HG02943 (cell line): ENCODE measurements at regions not wholly inside any gene's neighbourhood (a gene's known extent, or its start where the extent isn't known, plus 50 kb on each side); places are given as distances from the start of the nearest gene placed in this dataset.
"Not testable (repeated sequence)": the region's sequence is repeated elsewhere in the genome, so short reads cannot be mapped to it uniquely, and the experiment has no call there.

ENCODE experiments used
- ATAC-seq: cut with Tn5 transposase; IDR thresholded peaks from one replicate; pipeline ENCODE4 v1.9.1; 2021; ENCODE audit warnings: mild to moderate bottlenecking, low read depth, moderate library complexity; ENCODE audit not compliant: unreplicated experiment

DNA sequence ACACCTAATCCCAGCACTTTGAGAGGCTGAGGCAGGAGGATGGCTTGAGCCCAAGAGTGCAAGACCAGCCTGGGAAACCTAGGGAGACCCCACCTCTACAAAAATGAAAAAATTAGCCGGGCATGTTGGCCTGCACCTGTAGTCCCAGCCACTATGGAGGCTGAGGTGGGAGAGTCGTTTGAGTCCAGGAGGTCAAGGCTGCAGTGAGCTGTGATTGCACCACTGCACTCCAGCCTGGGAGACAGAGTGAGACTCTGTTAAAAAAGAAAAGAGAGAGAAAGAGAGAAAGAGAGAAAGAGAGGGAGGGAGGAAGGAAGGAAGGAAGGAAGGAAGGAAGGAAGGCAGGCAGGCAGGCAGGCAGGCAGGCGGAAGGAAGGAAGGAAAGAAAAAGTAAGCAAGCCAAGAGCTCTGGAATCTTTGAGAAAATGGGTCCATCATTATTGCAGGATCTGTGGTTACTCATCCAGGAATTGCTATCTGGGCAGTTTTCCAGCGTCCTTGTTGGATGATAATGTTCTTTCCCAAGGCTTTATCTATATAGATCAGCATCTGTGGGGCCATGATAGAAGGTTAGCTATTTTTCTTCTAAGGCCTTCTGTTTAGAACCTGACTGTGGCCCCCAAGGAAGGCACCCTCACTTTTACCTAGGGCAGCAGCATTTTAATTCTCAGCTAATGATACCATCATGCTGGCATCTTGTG is 533.2 kb upstream of the CDH5 start:
- ATAC-seq = no peak

DNA sequence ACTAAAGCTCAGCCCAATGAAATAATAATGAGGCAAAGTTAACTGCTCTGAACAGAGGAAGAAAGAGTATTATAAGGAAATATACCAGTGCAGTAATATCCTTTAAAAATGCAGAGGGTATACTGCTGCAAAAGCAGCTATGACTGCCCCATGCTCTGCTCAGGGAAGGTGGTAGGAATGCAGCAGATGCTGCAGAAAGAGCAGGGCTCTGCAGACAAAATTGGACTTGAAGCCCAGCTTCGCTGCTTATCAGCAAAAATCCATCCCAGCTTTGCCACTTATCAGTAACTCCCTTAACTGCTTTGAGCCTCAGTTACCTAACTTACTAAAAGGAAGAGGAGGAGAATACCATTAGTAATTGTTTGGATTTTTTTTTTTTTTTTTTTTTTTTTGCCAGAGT is 533.8 kb upstream of the CDH5 start:
- ATAC-seq = no peak

DNA sequence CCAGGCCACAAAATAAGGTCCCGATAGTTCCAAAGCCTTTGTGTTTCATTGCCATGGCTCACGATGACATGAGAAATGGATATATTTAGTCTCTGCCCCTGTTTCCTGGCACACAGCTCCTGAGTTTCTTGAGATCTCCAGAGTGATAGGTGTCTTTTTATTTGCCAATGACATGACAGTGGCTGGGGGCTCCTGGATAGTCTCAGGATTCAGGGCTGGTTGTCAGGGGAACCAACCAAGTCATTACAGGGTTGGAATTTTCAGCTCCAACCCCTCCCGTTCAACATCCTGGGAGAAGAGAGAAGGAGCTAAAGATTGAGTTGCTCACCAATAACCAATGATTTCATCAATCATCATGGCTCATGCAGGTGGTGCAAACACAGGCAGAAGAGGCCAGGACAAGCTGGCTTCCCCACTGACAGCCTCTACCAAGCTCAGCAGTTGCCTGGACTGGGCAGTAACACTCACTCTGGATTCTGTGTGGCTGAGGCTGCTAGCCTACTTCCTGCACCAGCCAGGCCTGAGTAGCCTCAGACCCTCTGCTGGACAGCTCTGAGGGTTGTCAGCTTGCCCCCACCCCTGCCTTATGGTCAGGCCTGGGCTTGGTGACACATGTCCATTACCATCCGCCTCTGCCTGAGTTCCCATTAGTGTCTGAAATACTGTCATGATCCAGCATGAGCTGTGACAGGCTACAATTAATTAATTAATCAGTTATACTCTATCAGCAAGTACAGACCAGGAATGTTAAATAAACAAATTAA is 534.4 kb upstream of the CDH5 start:
- no peak for ATAC-seq

DNA sequence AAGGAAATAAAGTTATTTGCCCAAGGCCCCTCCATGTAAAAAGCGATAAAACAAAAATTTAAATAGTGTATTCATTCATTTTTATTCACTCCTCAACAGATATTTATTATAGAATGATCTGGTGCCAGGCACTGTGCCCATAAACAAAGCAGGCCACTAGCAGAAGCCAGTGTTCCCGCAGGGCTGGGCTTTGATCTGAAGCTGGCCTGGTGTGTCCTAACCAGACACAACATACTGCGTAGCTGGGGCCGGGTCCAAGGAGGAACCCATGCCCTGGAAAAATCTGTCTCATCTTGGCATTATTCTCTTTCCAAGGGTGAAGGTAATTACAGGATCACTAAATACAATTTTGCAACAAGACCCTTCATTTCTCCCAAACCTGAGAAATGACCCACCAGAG is 537.4 kb upstream of the CDH5 start:
- ATAC-seq = no peak

DNA sequence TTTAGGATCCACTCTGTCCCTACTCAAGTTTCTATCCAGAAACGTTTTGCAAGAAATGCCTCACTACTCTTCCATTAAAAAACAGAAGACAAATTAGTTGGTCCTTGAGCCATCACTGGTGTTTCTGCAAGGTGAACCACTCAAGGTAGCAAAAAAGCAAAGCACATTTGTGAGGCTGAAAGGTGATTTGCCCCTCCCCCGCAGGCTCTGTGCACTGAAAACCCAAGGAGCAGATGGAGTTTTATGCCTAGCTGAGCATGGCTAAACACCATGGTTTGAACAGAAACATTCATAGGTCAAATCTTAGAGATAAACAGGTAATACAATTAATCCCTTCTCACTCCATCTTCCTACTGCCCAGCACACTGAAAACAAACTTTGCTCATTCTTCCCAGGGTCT is 538.2 kb upstream of the CDH5 start:
- no peak for ATAC-seq

DNA sequence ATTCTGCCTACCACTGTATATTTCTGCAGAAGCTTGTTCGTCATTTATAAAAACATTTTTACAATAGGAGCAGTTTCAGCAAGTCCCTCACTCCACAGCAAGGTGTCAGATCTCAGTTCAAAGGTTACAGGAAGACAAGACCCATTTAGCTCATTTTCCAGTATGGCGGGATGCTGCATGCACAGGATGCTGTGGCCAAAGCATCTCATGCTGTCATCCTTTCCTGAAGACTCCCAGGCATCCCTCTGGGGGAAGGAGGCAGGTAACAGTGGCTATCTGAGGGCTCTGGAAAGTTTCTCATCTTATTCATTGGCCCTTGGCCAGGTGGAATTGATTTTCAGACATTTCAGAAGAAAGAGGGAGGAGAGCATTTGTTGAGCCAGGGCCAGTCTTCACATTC is 539.3 kb upstream of the CDH5 start:
- no peak for ATAC-seq

DNA sequence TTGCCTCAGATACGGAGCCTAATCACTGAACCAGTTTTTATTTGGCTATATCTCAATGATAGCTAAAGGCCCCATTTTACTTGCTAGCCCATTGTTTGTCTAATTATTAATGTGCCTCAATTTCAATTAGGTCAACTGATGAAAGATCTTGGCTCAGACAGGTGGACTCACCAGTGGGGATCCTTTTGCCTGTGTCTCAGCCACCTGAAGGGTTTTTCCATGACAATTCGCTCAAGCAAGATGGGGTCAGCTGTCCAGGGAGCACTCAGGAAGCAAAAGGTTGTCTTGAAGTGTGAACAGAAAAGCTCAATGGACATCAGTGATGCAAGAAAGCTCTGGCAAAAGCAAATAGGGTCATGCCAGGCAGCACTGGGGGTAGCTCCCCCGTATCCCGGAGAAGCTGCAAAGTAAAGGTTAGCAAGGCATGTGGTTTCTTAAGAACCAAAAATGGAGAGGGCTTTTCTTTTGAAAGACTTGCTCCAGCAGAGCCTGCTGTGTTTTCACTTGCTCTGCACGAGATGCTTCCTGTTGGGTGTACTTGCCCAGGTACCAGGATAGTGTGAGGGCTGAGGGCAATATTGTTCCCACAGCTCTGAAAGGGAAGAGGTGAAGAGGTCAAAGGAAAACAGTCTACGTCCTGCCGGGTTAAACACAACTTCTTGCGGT is 541.2 kb upstream of the CDH5 start:
- ATAC-seq = no peak

DNA sequence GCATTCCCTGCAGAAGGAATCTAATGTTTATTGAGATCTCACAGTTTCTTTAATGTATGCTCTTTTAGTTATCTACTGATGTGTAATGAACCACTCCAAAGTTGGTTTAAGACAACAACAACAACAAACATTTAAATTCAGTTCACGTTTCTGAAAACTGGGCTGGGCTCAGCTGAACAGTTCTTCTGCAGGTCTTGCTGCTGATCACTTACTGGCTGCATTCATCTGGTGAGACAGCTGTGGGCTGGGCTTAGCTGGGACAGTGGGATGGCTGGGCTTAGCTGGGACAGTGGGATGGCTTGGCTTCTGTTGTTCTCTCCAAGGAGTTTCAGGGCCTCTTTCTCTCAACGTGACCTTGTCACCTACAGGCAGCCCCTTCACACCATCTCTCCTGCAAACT is 544.3 kb upstream of the CDH5 start:
- no peak for ATAC-seq

DNA sequence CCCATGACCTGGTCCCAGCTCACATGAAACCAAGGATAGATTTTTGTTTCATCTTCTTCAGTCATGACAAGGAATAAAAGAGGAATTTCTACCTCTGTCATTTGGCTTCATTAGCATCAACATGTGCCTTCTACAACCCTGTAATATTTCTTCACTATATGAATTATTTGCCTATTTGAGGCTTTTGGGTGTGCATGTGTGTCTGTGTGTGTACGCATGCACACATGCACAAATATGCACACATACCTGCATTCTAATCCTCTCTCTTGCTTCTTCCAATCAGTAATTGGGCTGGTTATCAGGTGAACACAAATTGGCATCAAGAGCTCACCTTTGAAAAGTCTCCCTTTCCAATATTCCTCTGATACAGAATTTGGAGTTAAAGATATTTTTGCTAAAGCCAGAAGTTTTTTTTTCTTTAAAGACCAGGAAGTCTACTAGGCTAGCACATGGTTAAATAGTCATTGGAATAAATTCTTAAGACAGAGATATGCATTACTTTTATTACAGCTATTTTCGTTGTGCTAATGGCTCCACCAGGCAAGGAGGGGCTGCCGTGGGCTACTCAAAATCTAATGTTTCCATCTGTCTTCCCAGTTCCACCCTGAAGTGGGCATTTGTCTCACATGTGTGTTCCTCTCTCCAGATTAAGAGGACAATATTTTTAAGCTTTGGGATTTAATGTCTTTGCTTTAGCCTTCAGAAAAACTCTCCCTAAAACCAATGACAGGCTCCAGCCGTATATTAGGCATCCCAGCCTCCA is 547.2 kb upstream of the CDH5 start:
- ATAC-seq = no peak

DNA sequence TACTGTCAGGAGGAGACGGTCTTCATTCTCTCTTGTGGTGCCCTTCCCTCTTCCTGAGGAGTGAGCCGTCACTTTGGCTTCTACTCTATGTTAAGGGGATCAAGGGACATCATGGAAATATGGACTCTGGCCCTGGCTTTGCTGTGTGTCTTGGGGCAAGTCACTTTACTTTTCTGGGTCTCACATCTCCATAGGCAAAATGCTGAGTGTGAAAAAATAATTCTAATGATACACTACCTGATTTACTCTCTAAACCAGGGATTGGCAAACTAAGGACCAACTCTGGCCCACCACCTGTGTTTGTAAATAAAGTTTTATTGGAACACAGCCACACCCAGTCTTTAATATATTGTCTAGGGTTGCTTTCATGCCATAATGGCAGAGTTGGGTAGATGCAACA is 548.7 kb upstream of the CDH5 start:
- no peak for ATAC-seq

DNA sequence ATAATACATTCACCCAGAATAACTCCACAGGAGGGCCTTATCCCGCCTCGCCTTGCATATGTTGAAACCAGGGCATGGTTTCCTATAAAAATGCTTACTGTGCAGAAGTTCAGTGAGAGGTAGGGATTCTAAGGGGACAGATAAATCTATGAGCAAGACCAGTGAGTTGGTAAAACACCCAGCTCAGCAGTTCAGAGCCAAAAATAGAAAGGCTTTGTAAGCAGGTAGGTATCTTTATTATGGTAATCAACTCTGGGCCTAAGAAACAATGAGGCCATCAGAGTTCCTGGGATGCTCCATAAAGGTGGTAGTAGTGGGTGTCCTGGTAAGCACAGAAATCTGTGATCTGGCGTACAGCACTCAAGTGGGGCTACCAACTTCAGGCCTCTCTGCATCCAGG is 549.4 kb upstream of the CDH5 start:
- ATAC-seq = no peak

DNA sequence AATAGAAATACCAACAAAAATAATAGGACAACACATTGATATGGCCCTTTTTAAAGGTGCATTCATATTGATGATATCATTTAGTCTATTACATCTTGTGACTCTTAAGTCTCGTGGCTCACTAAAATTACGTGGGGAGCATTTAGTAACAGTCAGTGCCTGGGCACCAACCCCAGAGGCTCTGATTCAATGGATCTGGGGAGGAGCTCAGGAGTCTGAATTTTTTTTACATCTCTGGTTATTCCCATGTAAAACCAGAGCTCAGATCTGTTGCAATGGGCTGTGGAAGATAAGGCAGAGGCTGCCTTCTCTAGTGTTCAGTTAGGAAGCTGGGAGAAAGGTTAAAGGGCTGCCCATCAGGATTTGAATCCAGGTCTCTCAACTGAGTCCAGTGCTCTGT is 549.9 kb upstream of the CDH5 start:
- ATAC-seq = no peak

DNA sequence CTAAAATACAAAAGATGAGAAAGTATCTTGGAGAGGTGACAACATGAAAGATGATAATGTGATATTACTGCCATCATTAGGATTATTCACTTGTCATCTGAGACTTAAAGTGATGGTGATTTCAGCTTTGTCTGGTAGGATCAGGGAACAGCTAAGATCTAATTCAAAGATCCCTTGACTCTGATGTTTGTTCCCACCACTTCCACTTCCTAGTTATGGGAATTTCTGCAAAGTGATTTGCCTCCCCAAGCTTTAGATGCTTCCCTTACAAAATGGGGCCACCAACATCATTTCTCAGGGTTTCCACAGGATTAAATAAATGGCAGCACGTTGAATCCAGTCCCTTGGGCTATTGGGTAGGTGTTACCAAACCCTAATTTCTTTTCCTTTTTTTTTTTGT is 550.8 kb upstream of the CDH5 start:
- no peak for ATAC-seq

DNA sequence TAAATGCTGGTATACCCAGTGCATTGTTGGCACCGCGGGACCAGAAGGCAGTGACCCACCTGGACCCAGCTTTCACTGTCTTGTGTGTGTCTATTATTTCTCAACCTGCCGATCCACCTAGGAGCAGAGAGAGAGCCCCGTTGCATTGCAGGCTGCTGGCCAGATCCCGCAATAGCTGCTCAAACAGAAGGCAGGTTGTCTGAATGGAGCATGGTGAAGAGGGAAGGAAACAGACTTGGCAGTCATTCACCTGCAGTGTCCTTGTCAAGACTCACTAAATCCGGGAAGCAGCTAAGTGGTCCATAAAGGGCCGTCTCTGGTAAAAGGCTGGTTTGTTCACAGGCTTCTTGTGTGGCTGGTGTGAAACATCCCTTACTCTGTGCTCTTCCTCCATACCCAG is 552.6 kb upstream of the CDH5 start:
- ATAC-seq = not testable (repeated sequence)

DNA sequence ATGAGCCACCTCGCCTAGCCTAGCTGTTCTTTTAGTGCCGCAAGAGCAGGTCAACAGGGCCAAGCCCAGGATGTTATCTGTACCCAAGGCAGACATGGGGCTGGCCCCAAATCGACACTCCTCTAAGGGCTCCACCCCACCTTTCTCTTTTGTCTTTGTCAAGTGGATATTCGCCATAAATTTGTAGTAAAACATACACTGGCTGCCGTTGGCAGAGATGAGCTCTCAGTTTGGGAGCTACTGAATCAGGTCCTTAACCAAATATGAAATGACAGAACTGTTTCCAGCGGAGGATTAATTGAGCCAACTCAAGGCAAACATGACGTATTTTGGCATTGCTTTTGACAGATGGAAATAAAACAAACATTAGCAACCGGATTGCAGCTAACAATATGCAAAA is 556.9 kb upstream of the CDH5 start:
- ATAC-seq = no peak

DNA sequence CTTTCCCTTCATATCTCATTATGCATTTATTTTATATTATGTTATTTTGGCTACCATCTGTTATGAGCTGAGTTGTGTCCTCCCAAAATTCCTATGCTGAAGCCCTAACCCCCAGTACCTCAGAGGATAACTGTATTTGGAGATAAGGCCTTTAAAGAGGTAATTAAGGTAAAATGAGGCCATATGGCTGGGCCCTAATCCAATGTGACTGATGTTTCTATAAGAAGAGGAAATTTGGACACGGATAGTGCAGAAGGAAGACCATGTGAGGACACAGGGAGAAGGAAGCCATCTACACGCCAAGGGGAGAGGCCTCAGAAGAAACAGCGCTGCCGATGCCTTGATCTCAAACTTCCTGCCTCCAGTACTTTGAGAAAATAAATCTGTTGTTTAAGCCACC is 557.7 kb upstream of the CDH5 start:
- no peak for ATAC-seq

DNA sequence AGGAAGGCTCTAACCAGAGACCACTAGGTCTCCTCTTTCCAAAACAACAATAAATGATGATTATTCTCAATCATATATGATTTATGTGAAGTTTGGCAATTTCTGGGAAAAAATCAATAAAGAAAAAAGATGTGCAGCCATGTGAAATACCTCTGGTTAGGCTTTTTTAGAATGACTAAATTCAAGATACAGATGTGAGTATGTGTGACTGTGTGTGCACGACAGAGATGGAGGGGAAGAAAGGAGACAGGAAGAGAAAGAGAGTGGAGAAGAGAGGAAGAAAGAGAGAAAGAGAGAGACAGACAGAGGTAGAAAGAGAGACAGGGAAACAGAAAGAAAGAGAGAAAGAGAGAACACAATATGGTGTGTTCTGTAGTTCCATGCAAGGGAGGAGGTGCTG is 558.6 kb upstream of the CDH5 start:
- no peak for ATAC-seq

DNA sequence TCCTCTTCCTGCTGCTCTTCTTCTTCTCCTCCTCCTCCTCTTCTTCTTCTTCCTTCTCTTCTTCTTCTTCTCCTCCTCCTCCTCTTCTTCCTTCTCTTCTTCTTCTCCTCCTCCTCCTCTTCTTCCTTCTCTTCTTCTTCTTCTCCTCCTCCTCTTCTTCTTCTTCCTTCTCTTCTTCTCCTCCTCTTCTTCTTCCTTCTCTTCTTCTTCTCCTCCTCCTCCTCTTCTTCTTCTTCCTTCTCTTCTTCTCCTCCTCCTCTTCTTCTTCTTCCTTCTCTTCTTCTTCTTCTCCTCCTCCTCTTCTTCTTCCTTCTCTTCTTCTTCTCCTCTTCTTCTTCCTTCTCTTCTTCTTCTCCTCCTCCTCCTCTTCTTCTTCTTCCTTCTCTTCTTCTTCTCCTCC is 560.8 kb upstream of the CDH5 start:
- ATAC-seq = not testable (repeated sequence)

DNA sequence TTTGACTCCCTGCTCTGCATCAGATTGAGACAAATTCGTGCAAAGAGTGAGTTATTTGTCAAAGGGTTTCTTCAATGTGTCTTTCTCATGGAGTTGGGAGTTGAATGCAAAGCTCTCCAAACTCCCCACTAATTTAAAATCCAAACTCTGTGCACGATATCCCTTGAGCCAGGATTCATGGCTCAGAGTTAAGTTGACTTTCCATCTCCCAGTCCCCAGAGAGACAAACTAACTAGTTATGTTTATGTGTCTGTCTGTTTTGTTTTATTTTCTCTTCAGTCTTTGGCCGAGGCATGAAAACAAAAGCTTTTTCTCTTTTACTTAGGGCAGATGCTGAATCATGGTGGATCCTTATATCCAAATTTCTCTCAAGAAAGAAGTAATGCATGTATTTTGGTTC is 570.0 kb upstream of the CDH5 start:
- ATAC-seq = no peak

DNA sequence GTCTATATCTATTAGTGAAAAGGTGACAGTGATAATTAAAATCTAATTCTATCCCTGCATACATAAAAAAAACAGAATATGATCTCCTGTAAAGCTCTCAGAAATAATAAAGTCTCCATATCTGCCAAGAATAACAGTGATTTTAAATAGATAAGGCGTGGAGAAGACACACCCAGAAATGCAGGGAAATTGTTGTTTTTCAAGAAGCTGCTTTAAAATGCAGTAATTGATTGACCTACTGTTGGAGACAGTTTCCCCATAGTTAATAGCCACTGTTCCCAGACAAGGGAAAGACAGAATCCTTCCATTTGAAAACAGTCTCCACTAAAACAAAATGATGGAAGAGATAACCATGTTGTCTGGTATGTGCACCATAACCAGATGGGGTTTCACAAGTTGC is 571.5 kb upstream of the CDH5 start:
- no peak for ATAC-seq

DNA sequence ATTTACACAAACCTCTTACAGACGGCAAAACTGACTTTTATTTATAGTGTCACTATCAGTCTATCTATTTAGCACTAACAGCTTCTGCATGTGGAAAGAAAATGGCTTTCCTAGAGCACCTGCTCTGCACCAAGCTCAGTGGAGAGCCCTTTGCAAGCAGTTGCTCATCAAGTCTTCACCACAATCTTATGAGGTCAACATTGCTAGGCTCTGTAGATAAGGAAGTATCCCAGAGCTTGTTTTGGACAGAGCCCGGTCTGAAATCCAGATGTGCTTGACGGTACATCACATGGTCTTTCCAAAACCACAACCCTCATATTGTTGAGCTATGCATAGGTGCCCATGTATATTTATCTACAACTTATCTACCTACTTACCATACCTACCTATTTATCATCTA is 572.7 kb upstream of the CDH5 start:
- no peak for ATAC-seq
